Lower leg skin (tissue), 4 donors: ENCODE measurements at regions not wholly inside any gene's neighbourhood (a gene's known extent, or its start where the extent isn't known, plus 50 kb on each side); places are given as distances from the start of the nearest gene placed in this dataset.

Experiments
- DNase-seq, 2 donors: peaks; one replicate each; pipeline ENCODE4 v3.0.0-alpha.2; 2019; ENCODE audit warnings: low spot score in 2 of 2
- H3K4me3 ChIP-seq: fragments of 200-600 bp; sonication (generic); 2 replicates; pipeline ENCODE4 v1.5.1; 2017; ENCODE audit warnings: mild to moderate bottlenecking, low read depth; ENCODE audit not compliant: poor library complexity, severe bottlenecking
- POLR2A ChIP-seq, 2 donors: fragments of 450-650 bp; IDR thresholded peaks; one replicate each; pipeline ENCODE4 v1.6.1; 2016 to 2017; ENCODE audit warnings: antibody characterized with exemption in 2 of 2, mild to moderate bottlenecking in 1 of 2, moderate library complexity in 1 of 2
- WGBS, 2 donors: methylation state at CpG; one replicate each; pipeline ENCODE4 v1.1.5; 2018; 5-methylcytosine and 5-hydroxymethylcytosine counted together
- intact Hi-C: fragments of 100-400 bp; cut with DNase I; formaldehyde crosslinking; loops from one replicate; pipeline ENCODE4 v1.15.0; 2023; ENCODE audit warnings: low total_unique reads
- TF ChIP-seq, protein P1 (sequence below), 3 donors: fragments of 450-650 bp; IDR thresholded peaks; one replicate each; pipeline ENCODE4 v1.5.1; 2016; ENCODE audit warnings: antibody characterized with exemption in 3 of 3, mild to moderate bottlenecking in 3 of 3, moderate library complexity in 2 of 3

DNA sequence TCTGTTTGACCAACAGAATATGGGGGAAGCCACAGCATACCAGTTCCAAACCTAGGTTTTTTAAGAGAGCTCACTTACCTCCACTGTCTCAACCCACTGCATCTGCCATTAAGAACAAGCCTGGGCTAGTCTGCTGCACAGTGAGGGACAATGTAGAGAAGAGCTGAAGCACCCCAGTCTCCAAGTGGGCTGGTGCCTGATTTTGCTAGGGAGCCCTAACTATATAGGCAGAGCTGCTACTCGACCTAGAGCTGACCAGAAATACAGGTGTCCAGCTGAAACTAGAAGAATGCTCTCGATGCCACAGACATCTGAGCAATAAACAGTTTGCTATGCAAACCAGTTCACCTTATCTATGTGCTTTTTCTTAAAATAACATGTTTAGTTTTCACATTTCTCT is 106.9 kb upstream of the BET1 start:
- TF ChIP-seq, protein P1, sequence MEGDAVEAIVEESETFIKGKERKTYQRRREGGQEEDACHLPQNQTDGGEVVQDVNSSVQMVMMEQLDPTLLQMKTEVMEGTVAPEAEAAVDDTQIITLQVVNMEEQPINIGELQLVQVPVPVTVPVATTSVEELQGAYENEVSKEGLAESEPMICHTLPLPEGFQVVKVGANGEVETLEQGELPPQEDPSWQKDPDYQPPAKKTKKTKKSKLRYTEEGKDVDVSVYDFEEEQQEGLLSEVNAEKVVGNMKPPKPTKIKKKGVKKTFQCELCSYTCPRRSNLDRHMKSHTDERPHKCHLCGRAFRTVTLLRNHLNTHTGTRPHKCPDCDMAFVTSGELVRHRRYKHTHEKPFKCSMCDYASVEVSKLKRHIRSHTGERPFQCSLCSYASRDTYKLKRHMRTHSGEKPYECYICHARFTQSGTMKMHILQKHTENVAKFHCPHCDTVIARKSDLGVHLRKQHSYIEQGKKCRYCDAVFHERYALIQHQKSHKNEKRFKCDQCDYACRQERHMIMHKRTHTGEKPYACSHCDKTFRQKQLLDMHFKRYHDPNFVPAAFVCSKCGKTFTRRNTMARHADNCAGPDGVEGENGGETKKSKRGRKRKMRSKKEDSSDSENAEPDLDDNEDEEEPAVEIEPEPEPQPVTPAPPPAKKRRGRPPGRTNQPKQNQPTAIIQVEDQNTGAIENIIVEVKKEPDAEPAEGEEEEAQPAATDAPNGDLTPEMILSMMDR (IDR thresholded peaks at IDR 0.05) = no peak
- no peak for TF ChIP-seq POLR2A (IDR thresholded peaks at IDR 0.05)
- intact Hi-C loops = no loop called here
- 69 to 77% methylated on average over 2 of the region's 2 CpGs for WGBS, 2 donors
- no peak overlapping the region for H3K4me3 ChIP-seq
- no peak for DNase-seq

DNA sequence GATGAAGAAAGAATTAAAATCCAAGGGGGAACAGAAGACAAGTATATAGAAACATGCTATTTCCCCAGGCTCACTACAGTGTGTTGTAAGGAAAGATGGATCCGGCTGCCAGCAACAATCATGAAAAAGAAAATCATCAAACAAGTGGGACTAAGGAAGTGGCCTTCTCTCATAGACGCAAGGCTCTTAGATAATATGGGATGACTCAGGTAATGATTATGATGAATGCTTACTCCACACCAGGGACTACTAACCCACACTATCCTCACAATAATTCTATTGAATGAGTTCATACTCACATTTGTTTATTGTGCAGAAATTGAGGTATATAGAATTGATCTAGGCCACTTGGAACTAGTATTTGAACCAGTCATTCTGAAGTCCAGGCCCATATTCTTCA is 111.2 kb upstream of the BET1 start:
- no peak overlapping the region for H3K4me3 ChIP-seq
- TF ChIP-seq, protein P1 (IDR thresholded peaks at IDR 0.05) = no peak
- no peak for TF ChIP-seq POLR2A (IDR thresholded peaks at IDR 0.05)
- WGBS, 2 donors = 95 to 98% methylated on average over 2 of the region's 2 CpGs
- no peak for DNase-seq
- intact Hi-C loops = no loop called here

DNA sequence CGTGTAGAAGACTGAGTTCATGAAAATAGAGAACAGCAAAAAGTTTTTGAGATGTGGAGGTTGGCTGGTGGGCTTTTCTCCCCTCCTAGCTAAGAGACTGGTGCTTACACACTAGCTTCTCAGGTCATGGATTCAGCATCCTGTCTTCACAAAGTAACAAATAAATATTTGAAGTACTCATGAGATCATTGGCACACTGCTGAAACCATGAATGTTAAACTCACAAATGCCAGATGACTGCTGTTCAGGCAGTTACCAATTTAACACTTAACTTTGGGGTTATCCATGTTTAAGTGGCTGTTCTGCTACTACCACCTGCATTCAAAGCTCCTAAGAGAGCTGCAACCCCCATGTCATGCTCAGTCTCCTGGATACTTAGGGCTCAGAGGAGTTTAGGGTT is 119.0 kb upstream of the BET1 start:
- TF ChIP-seq POLR2A (IDR thresholded peaks at IDR 0.05) = no peak
- TF ChIP-seq, protein P1 (IDR thresholded peaks at IDR 0.05) = no peak
- WGBS, 2 donors = 67 to 80% methylated on average over 1 of the region's 1 CpG
- no peak overlapping the region for H3K4me3 ChIP-seq
- intact Hi-C loops = no loop called here
- no peak for DNase-seq

DNA sequence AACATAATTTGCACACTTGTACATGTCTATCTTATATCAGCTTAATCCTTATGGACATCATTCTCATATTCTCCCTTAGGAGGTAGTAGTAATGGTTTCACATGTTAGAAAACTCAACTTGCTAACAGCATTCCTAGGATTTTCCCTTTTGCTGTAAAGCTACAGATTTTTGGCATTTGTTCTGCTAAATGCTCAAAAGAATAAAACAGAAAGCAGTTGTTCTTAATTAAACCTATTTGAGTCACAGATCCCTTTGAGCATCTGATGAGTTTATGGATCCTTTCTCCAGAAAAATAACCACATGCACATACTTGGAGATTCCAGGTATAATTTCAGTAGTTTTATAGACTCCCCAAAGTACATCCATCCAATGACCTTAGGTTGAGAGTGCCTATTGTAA is 122.9 kb upstream of the BET1 start:
- no peak overlapping the region for H3K4me3 ChIP-seq
- intact Hi-C loops = no loop called here
- no peak for TF ChIP-seq POLR2A (IDR thresholded peaks at IDR 0.05)
- TF ChIP-seq, protein P1 (IDR thresholded peaks at IDR 0.05) = no peak
- no peak for DNase-seq

DNA sequence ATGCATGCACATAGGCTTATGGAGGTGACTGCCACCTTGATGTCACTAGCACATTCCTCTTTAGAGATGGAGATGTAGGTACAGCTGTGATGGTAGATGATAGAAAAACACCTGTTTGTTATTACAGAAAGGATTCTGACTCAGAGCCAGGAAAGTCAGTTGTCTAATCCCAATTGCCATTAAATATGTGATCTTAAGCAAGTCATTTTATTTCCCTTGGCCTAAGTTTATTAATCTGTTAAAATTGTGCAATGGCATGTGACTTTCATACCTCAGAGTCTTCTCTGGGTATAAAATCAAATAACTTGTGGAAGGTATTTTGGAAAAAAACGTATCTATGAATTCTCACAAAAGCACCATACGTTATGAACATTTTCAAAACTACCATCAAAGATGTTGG is 123.9 kb upstream of the BET1 start:
- no peak for TF ChIP-seq POLR2A (IDR thresholded peaks at IDR 0.05)
- TF ChIP-seq, protein P1 (IDR thresholded peaks at IDR 0.05) = no peak
- intact Hi-C loops = no loop called here
- no peak overlapping the region for H3K4me3 ChIP-seq
- WGBS, 2 donors = 86 to 94% methylated on average over 2 of the region's 2 CpGs
- no peak for DNase-seq

DNA sequence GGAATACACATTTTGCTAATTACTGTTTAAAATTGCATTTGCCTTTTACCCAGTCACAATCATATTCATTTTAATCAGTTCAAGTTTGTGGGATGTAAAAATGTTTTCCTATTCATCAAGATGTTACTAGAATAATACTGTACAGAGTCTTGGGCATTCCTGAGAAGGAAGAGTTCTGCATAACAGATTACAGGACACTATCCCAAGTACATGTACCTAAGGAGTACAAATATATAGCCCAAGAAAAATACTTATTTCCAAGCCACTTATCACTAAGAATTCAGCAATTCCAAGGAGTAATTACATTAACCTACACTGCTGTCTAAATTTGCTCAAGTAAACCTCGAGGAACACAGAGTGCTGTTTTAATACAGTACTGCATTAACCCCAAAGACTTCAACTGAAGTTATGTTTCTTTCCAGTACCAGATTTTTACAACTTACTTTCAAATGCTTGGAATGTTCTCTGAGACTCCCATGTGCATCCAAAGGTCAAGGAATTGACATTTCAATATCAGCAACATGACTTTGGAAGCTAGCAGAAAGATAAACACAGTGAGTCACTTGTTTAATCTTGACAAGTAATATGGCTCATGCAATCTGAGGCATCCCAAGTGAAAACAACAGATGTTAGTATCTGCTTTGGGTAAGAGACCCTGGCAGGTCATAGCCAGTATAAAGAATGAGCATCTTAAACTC is 125.4 kb upstream of the BET1 start:
- 58 to 63% methylated on average over 1 of the region's 1 CpG for WGBS, 2 donors
- intact Hi-C loops = no loop called here
- no peak for DNase-seq
- TF ChIP-seq, protein P1 (IDR thresholded peaks at IDR 0.05) = no peak
- no peak for TF ChIP-seq POLR2A (IDR thresholded peaks at IDR 0.05)
- no peak overlapping the region for H3K4me3 ChIP-seq
